ENCODE measurements at regions not wholly inside any gene's neighbourhood (a gene's known extent, or its start where the extent isn't known, plus 50 kb on each side); places are given as distances from the start of the nearest gene placed in this dataset.

- CTCF ChIA-PET, result interaction anchor here (1.5 kb wide), 1 partner anchor 209 kb away, joined by 3 read pairs; no protein-coding TSS in a partner anchor
- DNase-seq (ENCODE audit: low read depth), result no peak
- no peak for TF ChIP-seq CTCF (IDR thresholded peaks at IDR 0.05; ENCODE audit: insufficient read depth, low read depth, low read length)
- POLR2A ChIA-PET, result no interaction called here
- Histone ChIP-seq H3K4me3 (ENCODE audit: low read depth, low read length) (no peak overlapping the region), H3K27me3 (ENCODE audit: control insufficient read depth, insufficient read depth, low read length) (no peaks in the 10 kb centered on the region), H3K36me3 (ENCODE audit: control insufficient read depth, insufficient read depth, low read length) (no peaks in the 10 kb centered on the region)
Measured at GRCh38 chr5:158486566-158486965, 613.1 kb downstream of the EBF1 start.

- DNase-seq (ENCODE audit: low read depth), result no peak
- POLR2A ChIA-PET, result no interaction called here
- H3K4me3 ChIP-seq (ENCODE audit: low read depth, low read length), result no peak overlapping the region
- CTCF ChIA-PET, result interaction anchor here (0.9 to 1.5 kb wide), 2 partner anchors 210 to 311 kb away, joined by 3 read pairs; no protein-coding TSS in a partner anchor
- no peak for TF ChIP-seq CTCF (IDR thresholded peaks at IDR 0.05; ENCODE audit: insufficient read depth, low read depth, low read length)
- H3K27me3 ChIP-seq (ENCODE audit: control insufficient read depth, insufficient read depth, low read length), result no peaks in the 10 kb centered on the region
- H3K36me3 ChIP-seq (ENCODE audit: control insufficient read depth, insufficient read depth, low read length), result no peaks in the 10 kb centered on the region
Measured at GRCh38 chr5:158485604-158486081, 614.1 kb downstream of the EBF1 start.

GRCh38 chr5:158485047-158485446 is 614.7 kb downstream of the EBF1 start:
- no peak for TF ChIP-seq CTCF (IDR thresholded peaks at IDR 0.05; ENCODE audit: insufficient read depth, low read depth, low read length)
- no peak for DNase-seq (ENCODE audit: low read depth)
- POLR2A ChIA-PET, result no interaction called here

GRCh38 chr5:158484150-158484549 is 615.6 kb downstream of the EBF1 start:
- ChIA-PET CTCF (interaction anchor here (0.9 kb wide), 1 partner anchor 9 kb away, joined by 3 read pairs; no protein-coding TSS in a partner anchor), POLR2A (no interaction called here)
- peak; percentile 65 for DNase-seq (ENCODE audit: low read depth)

More at GRCh38 chr5:158485047-158485446, 614.7 kb downstream of the EBF1 start:
- CTCF ChIA-PET, result interaction anchor here (0.9 kb wide), 1 partner anchor 310 kb away, joined by 3 read pairs; no protein-coding TSS in a partner anchor
- Histone ChIP-seq H3K27me3 (ENCODE audit: control insufficient read depth, insufficient read depth, low read length) (no peaks in the 10 kb centered on the region), H3K36me3 (ENCODE audit: control insufficient read depth, insufficient read depth, low read length) (no peaks in the 10 kb centered on the region), H3K4me3 (ENCODE audit: low read depth, low read length) (no peak overlapping the region)

More at GRCh38 chr5:158484150-158484549, 615.6 kb downstream of the EBF1 start:
- TF ChIP-seq CTCF (IDR thresholded peaks at IDR 0.05; ENCODE audit: insufficient read depth, low read depth, low read length), result no peak
- Histone ChIP-seq H3K4me3 (ENCODE audit: low read depth, low read length) (no peak overlapping the region), H3K36me3 (ENCODE audit: control insufficient read depth, insufficient read depth, low read length) (no peaks in the 10 kb centered on the region), H3K27me3 (ENCODE audit: control insufficient read depth, insufficient read depth, low read length) (no peaks in the 10 kb centered on the region)
